Ovary (tissue), 7 donors: ENCODE measurements at regions not wholly inside any gene's neighbourhood (a gene's known extent, or its start where the extent isn't known, plus 50 kb on each side); places are given as distances from the start of the nearest gene placed in this dataset.

Experiments used
- DNase-seq, 5 donors: peaks; one replicate each; pipeline ENCODE4 v3.0.0-alpha.2; 2019 to 2020
- H3K27ac ChIP-seq, 2 donors: fragments of 200-600 bp; one replicate each; pipeline versions ENCODE4 v1.5.1 to v1.8.0; 2019 to 2022
- H3K27me3 ChIP-seq: fragments of 200-600 bp; one replicate; pipeline ENCODE4 v1.8.0; 2022
- H3K36me3 ChIP-seq: fragments of 200-600 bp; sonication (generic); one replicate; pipeline ENCODE4 v1.5.1; 2019
- H3K4me1 ChIP-seq: one replicate; pipeline ENCODE4 v1.8.1; 2013; ENCODE audit warnings: mild to moderate bottlenecking, moderate library complexity; ENCODE audit not compliant: insufficient read depth
- H3K4me3 ChIP-seq: fragments of 200-600 bp; sonication (generic); one replicate; pipeline ENCODE4 v1.5.1; 2017
- H3K9me3 ChIP-seq, 2 donors: fragments of 200-600 bp in 1 of 2; sonication (generic) in 1 of 2; one replicate each; pipeline versions ENCODE4 v1.5.1 to v1.8.1; 2013 to 2019; ENCODE audit warnings: mild to moderate bottlenecking in 1 of 2, moderate library complexity in 1 of 2
- CTCF ChIP-seq, 3 donors: fragments of 450-650 bp in 2 of 3; fragments of 200-600 bp in 1 of 3; IDR thresholded peaks; one replicate each; pipeline versions ENCODE4 v1.5.1 to v1.8.0; 2016 to 2022; ENCODE audit warnings: antibody characterized with exemption in 3 of 3, mild to moderate bottlenecking in 1 of 3
- EP300 ChIP-seq: sonication (generic); formaldehyde crosslinking; IDR thresholded peaks from one replicate; pipeline ENCODE4 v1.6.1; 2017; ENCODE audit warnings: antibody characterized with exemption
- POLR2A ChIP-seq: fragments of 450-650 bp; IDR thresholded peaks from one replicate; pipeline ENCODE4 v1.6.1; 2017; ENCODE audit warnings: antibody characterized with exemption, mild to moderate bottlenecking, moderate library complexity
- WGBS, 3 donors: extraction: QIAGEN DNeasy Blood & Tissue Kit in 1 of 3; methylation state at CpG; one replicate each; pipeline versions ENCODE4 v1.1.5 to v1.1.7; 2013 to 2017; 5-methylcytosine and 5-hydroxymethylcytosine counted together
- intact Hi-C, 4 donors: fragments of 100-400 bp; cut with DNase I; formaldehyde crosslinking; loops; one replicate each; pipeline versions ENCODE4 v1.11.0 to v1.15.1; 2022 to 2023
- donor health status: DM: no; HTN: no; CAD: no; lungs with moderate emphysema.
- donor health status: DM: no; HTN: no; CAD: no.
- donor health status: Bipolar disorder and iron deficiency.
- donor health status: DM: no; HTN: no; CAD: no.
- donor health status: DM: yes; HTN: yes; CAD: no.

GRCh38 chr1:88101041-88101440, 583.0 kb upstream of the PKN2 start:
- intact Hi-C loops = no loop called here
- H3K27ac ChIP-seq = no peak overlapping the region
- H3K4me1 ChIP-seq = no peaks in the 10 kb centered on the region
- 75 to 91% (median 89%) methylated on average over 1 of the region's 1 CpG for WGBS, 3 donors
- TF ChIP-seq CTCF (IDR thresholded peaks at IDR 0.05) (no peak), EP300 (no peak), POLR2A (no peak)
- H3K4me3 ChIP-seq = no peak overlapping the region
- H3K36me3 ChIP-seq = no peaks in the 10 kb centered on the region
- no peak for DNase-seq
- H3K9me3 ChIP-seq = no peaks in the 10 kb centered on the region
- no peaks in the 10 kb centered on the region for H3K27me3 ChIP-seq

- no peaks in the 10 kb centered on the region for H3K9me3 ChIP-seq
- intact Hi-C loops = no loop called here
- 27 to 49% (median 41%) methylated on average over 1 of the region's 1 CpG for WGBS, 3 donors
Observed at GRCh38 chr1:88104236-88104635, 579.8 kb upstream of the PKN2 start.

GRCh38 chr1:88104886-88105285, 579.2 kb upstream of the PKN2 start:
- DNase-seq = no peak
- H3K27me3 ChIP-seq = no peaks in the 10 kb centered on the region
- 48 to 66% (median 53%) methylated on average over 2 of the region's 2 CpGs for WGBS, 3 donors
- no peaks in the 10 kb centered on the region for H3K9me3 ChIP-seq
- TF ChIP-seq EP300 = no peak
- TF ChIP-seq POLR2A = no peak
- no peak for TF ChIP-seq CTCF (IDR thresholded peaks at IDR 0.05)
- no peak overlapping the region for H3K27ac ChIP-seq
- H3K4me3 ChIP-seq = no peak overlapping the region
- no peaks in the 10 kb centered on the region for H3K4me1 ChIP-seq
- no peaks in the 10 kb centered on the region for H3K36me3 ChIP-seq
- intact Hi-C loops = no loop called here

More at GRCh38 chr1:88104236-88104635, 579.8 kb upstream of the PKN2 start:
- no peaks in the 10 kb centered on the region for H3K4me1 ChIP-seq
- TF ChIP-seq EP300 (no peak), POLR2A (no peak), CTCF (IDR thresholded peaks at IDR 0.05) (no peak)
- DNase-seq = no peak
- no peak overlapping the region for H3K27ac ChIP-seq
- H3K4me3 ChIP-seq = no peak overlapping the region
- no peaks in the 10 kb centered on the region for H3K36me3 ChIP-seq
- H3K27me3 ChIP-seq = no peaks in the 10 kb centered on the region

GRCh38 chr1:88111816-88112215, 572.3 kb upstream of the PKN2 start:
- no peaks in the 10 kb centered on the region for H3K9me3 ChIP-seq
- TF ChIP-seq POLR2A (no peak), EP300 (no peak)
- no peak overlapping the region for H3K27ac ChIP-seq
- no peaks in the 10 kb centered on the region for H3K4me1 ChIP-seq
- 95 to 97% (median 97%) methylated on average over 3 of the region's 3 CpGs for WGBS, 3 donors
- H3K36me3 ChIP-seq = no peaks in the 10 kb centered on the region
- no peak for DNase-seq
- intact Hi-C loops = no loop called here
- H3K27me3 ChIP-seq = no peaks in the 10 kb centered on the region
- H3K4me3 ChIP-seq = no peak overlapping the region

- Histone ChIP-seq H3K4me3 (no peak overlapping the region), H3K4me1 (no peaks in the 10 kb centered on the region), H3K27me3 (no peaks in the 10 kb centered on the region), H3K27ac (no peak overlapping the region), H3K36me3 (no peaks in the 10 kb centered on the region), H3K9me3 (no peaks in the 10 kb centered on the region)
- TF ChIP-seq EP300 (no peak), CTCF (IDR thresholded peaks at IDR 0.05) (no peak)
- 78 to 90% (median 81%) methylated on average over 4 of the region's 4 CpGs for WGBS, 3 donors
- intact Hi-C loops = no loop called here
- no peak for DNase-seq
Observed at GRCh38 chr1:88117597-88117996, 566.5 kb upstream of the PKN2 start.
